Stimulated activated CD4-positive, alpha-beta T cell treated with anti-CD3 and anti-CD28 coated beads, Interleukin-4, amount 100 ng/mL, for 24 hours (primary cell): ENCODE measurements at regions not wholly inside any gene's neighbourhood (a gene's known extent, or its start where the extent isn't known, plus 50 kb on each side); places are given as distances from the start of the nearest gene placed in this dataset.
"Not testable (repeated sequence)": the region's sequence is repeated elsewhere in the genome, so short reads cannot be mapped to it uniquely, and the experiment has no call there.

Source experiments
- DNase-seq: peaks from one replicate; pipeline ENCODE4 v3.0.0-alpha.2; 2020

GRCh38 chr12:76292891-76293290 is 55.3 kb downstream of the BBS10 start:
- DNase-seq: not testable (repeated sequence)

DNA sequence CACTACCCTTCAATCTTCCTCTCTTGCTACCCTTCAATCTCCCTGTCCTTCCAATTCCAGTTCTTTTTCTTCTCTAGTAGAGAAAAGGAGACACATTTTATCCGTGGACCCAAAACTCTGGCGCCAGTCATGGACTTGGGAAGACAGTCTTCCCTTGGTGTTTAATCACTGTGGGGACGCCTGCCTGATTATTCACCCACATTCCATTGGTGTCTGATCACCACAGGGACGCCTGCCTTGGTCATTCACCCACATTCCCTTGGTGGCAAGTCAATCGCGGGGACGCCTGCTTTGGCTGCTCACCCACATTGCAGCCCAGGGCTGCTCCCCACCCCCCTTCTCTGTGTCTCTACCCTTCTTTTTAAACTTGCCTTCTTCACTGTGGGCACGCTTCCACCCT is 55.9 kb downstream of the BBS10 start:
- not testable (repeated sequence) for DNase-seq

DNA sequence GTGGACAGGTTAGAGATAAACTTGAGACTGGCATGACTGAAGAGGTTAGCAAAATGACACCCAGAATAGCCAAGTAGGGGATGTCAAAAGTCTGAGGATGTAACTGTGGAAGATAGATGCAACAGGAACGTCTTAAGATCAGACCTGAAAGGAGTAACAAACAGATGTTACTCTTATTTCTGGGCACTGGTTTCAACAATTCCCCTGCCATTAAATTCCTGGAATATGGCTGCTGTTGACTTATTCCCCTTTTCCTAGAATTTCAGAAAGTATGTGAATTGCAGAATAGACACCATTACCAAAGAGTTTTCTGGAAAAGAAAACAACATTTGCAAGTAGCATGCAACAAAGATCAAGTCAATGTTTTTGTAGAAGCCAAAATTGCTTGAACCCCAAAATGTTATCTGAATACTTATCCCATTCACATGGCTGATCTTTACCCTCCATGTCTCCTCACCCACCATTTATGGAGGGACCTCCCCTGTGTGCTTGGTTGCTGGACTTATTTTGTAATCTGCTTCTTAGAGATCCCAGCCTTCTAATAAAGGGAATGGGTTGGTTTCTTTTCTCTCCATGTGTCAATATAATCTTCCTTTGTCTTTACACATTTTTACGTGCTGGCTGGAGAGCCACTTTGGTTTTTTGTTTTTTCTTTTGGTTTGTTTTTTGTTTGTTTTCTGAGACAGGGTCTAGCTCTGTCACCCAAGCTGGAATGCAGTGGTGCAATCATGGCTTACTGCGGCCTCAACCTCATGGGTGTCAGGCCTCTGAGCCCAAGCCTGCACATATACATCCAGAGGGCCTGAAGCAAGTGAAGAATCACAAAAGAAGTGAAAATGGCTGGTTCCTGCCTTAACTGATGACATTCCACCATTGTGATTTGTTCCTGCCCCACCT is 57.0 kb downstream of the BBS10 start:
- DNase-seq: no peak

DNA sequence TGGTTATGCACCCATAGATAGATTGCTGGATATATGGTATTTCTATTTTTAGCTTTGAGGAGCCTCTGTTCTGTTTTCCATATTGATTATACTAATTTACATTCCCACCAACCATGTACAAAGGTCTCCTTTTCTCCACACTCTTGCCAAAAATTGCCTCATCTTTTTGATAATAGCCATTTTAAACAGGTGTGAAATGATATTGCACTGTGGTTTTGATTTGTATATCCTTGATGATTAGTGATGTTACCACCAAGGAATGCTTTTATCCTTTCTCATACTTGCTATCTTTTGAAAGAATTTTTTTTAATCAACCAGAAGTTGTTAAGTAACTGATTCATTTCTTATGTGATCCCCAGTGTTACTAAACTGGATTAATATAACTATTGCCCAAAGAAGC is 60.0 kb downstream of the BBS10 start:
- no peak for DNase-seq

GRCh38 chr12:76284816-76285750 is 63.1 kb downstream of the BBS10 start:
- no peak for DNase-seq

DNA sequence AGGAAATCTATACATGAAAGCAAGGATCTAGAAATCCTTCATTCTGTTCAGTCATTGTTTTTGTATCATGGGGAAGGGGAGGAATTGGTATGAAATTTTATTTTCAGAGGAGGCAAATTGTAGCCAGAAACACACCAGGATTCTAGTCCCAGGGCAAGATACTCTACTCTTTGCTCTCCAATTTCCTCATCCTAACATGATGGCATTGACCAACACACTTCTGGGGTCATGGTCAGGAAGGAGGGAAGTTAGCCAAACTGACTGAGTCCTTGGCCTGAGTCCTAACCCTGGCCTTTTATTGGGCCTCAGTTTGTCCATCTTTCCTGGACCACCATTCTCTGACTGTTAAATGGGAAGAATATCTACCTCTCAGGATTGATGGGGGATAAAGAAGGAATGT is 65.5 kb downstream of the BBS10 start:
- DNase-seq: no peak

- DNase-seq: no peak
Observed at GRCh38 chr12:76277480-76277879, 70.7 kb downstream of the BBS10 start.

- no peak for DNase-seq
Observed at GRCh38 chr12:76276499-76277151, 71.6 kb downstream of the BBS10 start.

GRCh38 chr12:76275511-76276093 is 72.6 kb downstream of the BBS10 start:
- DNase-seq: no peak

GRCh38 chr12:76274420-76275083 is 73.7 kb downstream of the BBS10 start:
- DNase-seq: peak; percentile 47

DNA sequence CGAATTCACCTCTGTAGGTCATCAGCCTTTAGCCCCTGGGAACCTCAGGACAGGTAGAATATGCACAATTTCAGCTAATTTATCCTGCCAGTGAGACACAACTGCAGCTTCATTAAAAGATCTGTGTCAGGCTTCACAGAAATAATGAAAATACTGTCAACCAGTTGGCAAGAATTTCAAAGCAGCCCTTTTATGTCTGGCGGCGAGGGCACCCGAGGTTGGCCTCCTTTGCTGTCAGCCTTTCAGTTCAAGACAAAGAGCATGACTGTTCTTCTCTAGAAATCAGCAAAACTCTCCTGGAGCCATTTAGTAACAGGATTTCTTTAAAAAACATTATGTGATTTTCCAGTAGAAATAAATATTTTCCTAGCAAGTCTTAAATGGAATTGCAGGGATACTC is 75.9 kb downstream of the BBS10 start:
- DNase-seq: no peak

DNA sequence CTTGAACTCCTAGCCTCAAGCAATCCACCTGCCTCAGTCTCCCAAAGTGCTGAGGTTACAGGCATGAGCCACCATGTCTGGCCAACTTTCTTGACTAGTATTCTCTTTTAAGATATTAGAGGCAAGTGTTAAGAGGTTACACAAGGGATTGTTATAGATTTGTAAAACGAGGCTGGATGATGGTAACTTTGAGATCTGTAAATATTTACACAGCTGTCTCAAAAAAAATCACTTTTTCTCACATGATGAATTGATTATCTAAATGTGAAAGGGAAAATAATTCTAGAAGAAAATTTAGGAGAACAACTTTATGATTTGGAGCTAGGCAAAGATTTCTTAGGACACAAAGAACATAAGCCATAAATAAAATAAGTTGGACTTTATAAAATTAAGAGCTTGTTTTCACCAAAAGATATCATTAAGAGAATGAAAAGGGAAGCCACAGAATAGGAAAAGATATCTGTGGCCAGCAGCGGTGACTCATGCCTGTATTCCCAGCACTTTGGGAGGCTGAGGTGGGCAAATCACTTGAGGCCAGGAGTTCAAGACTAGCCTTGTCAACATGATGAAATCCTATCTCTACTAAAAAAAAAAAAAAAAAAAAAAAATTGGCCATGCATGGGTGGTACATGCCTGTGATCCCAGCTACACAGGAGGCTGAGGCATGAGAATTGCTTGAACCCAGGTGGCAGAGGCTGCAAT is 77.4 kb downstream of the BBS10 start:
- DNase-seq: no peak

- no peak for DNase-seq
Observed at GRCh38 chr12:76268267-76268666, 79.9 kb downstream of the BBS10 start.

GRCh38 chr12:76266797-76267196 is 81.4 kb downstream of the BBS10 start:
- no peak for DNase-seq

- no peak for DNase-seq
Observed at GRCh38 chr12:76265424-76266180, 82.6 kb downstream of the BBS10 start.

- DNase-seq: no peak
Observed at GRCh38 chr12:76264611-76265012, 83.6 kb downstream of the BBS10 start.

- DNase-seq: no peak
Observed at GRCh38 chr12:76263696-76264095, 84.5 kb downstream of the BBS10 start.

DNA sequence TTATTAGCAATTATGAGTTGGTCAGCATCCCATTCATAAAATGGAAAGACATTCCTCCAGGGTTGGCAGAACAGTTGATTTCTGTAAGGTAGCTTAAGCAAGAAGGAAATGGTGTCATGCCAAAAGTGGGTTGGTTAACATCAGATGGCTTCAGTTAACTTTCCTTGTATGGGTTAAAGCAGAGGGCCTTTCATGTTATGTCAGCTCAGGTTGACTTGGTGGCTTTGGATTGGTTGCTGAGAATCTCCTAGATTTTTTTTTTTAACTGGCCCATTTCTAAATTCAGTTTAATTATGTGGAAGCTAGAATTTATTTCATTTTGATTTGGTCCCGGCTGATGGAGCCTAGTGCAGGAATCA is 87.8 kb downstream of the BBS10 start:
- DNase-seq: no peak

- no peak for DNase-seq
Observed at GRCh38 chr12:76259660-76260389, 88.4 kb downstream of the BBS10 start.

DNA sequence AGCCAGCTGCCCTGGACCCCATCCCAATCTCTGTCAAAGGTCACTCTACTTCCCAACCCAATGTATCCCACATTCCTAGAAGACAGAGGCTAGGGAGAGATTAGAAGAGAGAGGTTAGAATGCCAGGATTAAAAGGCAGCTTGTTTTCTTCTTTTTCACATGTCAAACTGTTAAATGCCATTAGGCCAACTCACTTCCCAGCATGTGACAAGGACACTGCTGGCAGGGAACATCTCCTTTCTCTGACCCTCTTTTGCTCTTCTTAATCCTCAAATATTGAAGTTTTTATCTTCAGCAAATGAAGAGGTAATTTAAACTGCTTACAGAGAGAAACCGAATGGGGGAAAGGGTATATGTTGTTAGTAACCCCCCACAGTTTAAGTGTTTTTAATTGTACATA is 89.1 kb downstream of the BBS10 start:
- no peak for DNase-seq
